ENCODE measurements at regions not wholly inside any gene's neighbourhood (a gene's known extent, or its start where the extent isn't known, plus 50 kb on each side); places are given as distances from the start of the nearest gene placed in this dataset.
"Not testable (repeated sequence)": the region's sequence is repeated elsewhere in the genome, so short reads cannot be mapped to it uniquely, and the experiment has no call there.

DNA sequence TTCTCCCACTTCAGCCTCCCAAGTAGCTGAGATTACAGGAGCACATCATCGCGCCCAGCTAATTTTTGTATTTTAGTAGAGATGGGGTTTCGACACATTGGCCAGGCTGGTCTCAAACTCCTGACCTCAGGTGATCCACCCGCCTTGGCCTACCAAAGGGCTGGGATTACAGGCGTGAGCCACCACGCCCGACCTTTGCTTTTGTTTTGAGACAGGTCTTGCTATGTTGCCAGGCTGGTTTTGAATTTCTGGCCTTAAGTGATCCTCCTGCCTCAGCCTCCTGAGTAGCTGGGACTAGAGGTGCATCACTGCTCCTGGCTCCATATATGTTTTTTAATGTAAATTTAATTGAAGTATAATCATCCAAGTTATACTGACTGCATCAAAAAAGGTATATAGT lies 80.2 kb upstream of the NEK6 start:
- TF ChIP-seq, protein P1, sequence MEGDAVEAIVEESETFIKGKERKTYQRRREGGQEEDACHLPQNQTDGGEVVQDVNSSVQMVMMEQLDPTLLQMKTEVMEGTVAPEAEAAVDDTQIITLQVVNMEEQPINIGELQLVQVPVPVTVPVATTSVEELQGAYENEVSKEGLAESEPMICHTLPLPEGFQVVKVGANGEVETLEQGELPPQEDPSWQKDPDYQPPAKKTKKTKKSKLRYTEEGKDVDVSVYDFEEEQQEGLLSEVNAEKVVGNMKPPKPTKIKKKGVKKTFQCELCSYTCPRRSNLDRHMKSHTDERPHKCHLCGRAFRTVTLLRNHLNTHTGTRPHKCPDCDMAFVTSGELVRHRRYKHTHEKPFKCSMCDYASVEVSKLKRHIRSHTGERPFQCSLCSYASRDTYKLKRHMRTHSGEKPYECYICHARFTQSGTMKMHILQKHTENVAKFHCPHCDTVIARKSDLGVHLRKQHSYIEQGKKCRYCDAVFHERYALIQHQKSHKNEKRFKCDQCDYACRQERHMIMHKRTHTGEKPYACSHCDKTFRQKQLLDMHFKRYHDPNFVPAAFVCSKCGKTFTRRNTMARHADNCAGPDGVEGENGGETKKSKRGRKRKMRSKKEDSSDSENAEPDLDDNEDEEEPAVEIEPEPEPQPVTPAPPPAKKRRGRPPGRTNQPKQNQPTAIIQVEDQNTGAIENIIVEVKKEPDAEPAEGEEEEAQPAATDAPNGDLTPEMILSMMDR (IDR thresholded peaks at IDR 0.05; ENCODE audit: borderline replicate concordance, extremely low read depth, low read length, poor library complexity, severe bottlenecking): not testable (repeated sequence)
- TF ChIP-seq EZH2 (IDR thresholded peaks at IDR 0.05; ENCODE audit: borderline replicate concordance, low read depth, low read length, severe bottlenecking): not testable (repeated sequence)
